Activated naive CD4-positive, alpha-beta T cell treated with anti-CD3 and anti-CD28 coated beads, Interleukin-2, amount 50 U/mL, for 16 hours (primary cell): ENCODE measurements at regions not wholly inside any gene's neighbourhood (a gene's known extent, or its start where the extent isn't known, plus 50 kb on each side); places are given as distances from the start of the nearest gene placed in this dataset.

Source experiments
- DNase-seq: peaks from one replicate; pipeline ENCODE4 v3.0.0-alpha.2; 2020

DNA sequence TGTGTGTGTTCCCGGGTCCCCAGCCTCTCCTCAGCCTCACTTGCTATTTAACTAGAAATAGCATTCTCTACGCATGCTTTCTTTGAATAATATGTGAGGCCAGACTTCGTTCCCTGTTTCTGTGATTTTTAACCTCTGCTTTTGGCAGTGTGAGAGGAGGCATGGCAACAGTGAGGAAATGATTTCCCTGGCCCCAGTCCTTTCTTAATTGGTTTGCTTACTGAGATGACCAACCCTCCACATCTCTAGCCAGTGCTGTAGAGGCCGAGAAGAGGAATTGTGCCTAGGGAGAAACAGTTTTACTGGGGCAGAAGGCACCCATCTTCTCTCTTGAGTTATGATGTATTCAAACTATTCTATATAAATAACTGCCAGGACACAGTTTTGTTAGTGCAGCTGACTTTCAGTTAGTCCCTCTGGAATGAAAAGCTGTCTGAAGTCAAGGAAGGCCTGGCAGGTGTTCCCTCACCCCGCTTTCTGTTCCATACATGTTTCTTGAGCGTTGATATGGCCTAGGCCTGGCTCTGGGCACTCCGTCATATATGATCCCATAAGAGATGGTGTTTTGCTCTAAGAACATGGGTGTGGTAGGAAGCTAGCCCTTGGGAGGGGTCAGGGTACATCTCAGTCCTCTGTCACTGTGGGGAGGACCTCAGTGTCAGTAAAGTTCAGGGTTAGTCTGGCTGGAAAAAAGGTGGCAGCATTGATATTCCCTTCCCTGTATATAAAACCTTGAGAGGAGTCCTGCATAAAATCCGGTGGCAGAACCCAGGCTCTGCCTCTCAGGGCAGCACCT lies 73.7 kb upstream of the NPAS1 start:
- no peak for DNase-seq

- no peak for DNase-seq
Observed at GRCh38 chr19:46946611-46947238, 72.9 kb upstream of the NPAS1 start.

DNA sequence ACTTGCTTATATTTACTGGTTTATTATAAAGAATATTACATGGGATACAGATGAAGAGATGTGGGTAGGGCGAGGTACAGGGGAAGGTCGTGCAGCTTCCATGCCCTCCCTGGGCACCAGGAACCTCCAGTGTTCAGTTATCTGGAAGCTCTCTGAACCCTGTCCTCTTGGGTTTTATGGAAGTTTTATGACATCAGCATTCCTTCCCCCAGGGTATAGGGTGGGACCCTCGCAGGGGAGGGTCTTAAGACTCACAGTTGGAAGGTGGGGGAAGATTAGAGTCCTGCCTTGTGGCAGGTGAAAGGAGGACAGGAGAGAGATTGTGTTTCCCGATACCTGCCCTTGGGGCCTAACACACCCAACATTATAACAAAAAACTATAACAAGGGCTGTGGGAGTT lies 71.8 kb upstream of the NPAS1 start:
- no peak for DNase-seq

GRCh38 chr19:46950526-46951170 lies 69.0 kb upstream of the NPAS1 start:
- no peak for DNase-seq

- DNase-seq: no peak
Observed at GRCh38 chr19:46951171-46951986, 68.3 kb upstream of the NPAS1 start.

DNA sequence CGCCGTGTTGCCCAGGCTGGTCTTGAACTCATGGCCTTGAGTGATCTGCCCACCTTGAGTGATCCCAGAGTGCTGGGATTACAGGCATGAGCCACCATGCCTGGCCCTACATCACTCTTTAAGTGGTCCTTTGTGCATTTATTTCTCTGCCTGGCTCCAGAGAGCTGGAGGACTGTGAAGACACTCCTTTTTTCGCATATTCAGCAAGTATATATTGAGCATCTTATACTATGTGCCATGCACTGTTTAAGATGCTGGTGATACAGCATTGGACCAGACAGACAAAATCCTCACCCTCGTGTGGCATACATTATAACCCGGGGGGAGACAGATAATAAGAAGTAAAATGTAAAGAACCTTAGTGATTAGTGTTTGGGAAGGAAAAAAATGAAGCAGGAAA lies 66.8 kb upstream of the NPAS1 start:
- no peak for DNase-seq

GRCh38 chr19:46953955-46954501 lies 65.6 kb upstream of the NPAS1 start:
- DNase-seq: no peak

DNA sequence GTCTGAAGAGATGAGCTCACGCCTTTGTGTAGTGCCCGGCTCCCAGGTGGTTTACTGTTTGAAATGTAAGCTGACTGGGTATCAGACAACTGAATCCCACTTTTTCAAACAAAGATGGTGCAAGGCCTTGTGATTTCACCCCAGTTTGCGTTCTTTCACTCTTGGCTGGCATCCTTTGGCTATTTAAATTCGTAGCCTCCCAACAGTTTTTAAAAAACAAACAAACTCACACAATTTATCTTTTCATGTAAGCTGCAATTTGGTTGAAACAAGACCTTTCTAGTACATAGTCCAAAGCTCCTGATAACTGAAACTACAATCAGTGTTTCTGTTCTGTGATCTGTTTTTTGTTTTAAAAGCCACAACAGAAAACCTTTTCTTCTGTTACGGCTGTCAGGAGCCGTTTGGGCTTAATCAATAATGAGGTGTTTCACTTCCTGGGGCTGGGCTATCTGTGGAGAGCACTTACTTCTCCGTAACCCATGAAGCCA lies 65.1 kb upstream of the NPAS1 start:
- no peak for DNase-seq

DNA sequence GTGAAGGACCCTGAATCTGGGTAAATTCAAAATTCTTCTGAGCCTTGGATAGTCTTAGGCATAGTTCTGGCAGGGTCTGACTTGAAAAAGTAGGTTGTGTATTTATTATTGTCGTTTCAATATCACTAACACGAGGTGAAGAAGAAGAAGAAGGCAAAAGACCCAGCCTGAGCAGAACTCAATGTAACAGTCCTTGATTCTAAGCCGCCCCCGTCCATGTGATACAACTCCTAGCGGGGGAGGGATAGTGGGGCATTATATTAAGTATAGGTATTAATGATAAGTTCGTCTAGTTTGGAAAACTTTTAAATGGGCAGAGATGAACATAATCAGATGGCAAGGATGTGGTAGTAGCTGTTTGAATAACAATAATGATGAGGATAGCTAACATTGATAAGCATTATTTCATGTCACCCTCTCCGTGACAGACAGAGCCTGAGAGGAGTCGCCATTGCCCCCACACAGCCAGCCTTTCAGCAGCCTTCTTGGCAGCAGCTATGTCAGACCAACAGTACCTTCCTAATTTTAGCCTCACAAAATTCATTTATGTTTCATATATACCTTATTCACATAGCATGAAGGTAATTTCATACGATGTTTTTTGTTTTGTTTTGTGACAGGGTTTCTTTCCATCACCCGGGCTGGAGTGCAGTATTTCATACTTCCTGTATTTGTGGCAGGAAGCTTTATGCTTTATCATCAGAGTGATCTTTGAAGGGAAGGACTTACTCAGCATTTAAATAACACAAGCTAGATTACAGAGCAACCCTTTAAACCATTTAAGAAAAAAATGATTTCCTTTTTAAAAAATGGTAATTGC lies 64.4 kb upstream of the NPAS1 start:
- DNase-seq: peak; percentile 15

- no peak for DNase-seq
Observed at GRCh38 chr19:46955813-46956371, 63.7 kb upstream of the NPAS1 start.

DNA sequence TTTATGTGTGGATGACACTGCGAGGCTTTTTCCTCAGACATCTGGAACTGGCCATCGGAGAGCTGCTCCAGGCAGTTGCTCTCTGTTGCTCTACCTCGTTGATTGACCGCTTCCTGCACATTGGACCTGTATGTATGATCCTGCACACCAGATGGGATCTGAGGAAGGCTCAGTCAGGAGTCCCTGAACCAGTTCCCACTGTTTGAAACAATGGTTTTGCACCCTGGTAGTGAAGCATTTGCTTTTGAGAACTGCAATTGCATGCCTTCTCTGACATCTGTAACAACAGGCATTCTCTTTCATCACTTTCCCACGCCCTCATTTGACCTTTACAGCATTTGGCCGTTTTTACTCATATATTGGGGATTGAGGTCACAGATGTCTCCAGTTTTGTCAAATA lies 61.1 kb upstream of the NPAS1 start:
- DNase-seq: no peak

DNA sequence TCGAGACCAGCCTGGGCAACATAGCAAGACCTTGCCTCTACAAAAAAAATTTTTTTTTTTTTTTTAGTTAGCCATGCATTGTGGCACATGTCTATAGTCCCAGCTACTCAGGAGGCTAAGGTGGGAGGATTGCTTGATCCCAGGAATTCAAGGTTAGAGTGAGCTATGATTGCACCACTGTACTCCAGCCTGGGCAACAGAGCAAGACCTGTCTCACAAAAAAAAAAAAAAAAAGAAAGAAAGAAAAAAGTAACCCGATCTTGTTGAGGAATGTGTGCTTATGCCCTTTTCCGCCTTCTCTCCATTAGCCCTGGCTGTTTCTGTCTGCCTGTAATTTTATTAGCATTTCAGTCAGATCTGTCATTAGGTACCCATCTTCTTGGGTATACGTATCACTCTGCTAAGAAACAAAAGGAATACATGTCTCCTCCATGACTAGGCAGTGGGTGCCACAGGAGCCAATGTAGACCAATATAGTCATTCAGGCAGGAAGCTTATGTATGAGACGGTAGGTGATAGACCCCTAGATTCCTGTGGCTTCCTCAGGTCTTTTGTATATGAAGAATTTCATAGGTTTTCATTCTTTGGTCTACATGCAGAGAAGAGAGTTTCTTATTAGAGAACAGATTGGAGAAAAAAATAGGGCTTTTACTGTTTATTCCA lies 59.6 kb upstream of the NPAS1 start:
- no peak for DNase-seq

DNA sequence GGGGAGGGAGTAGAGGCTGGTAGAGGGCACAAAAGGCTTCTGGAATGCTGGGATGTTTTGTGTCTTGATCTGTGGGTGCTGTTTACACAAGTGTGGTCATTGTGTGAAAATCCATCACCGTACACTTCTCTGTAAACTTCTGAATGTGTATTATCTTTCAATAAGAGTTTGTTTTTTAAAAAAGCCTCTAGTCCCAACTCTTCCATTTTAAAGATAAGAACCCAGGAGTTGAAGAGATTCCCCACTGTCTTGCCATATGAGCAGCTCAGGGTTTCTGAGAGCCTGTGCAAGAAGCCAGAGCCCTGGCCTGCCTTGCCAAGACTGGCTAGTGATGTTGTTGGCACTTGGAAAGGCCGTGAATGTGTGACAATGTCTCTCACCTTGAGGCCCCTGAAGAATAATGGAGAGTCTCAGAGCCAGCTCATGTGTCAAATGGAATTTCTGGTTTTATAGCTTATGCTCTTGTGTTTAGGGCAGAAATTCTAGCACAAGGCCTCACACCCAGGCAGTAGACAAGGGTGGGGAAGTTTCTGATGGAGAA lies 57.5 kb upstream of the NPAS1 start:
- no peak for DNase-seq

DNA sequence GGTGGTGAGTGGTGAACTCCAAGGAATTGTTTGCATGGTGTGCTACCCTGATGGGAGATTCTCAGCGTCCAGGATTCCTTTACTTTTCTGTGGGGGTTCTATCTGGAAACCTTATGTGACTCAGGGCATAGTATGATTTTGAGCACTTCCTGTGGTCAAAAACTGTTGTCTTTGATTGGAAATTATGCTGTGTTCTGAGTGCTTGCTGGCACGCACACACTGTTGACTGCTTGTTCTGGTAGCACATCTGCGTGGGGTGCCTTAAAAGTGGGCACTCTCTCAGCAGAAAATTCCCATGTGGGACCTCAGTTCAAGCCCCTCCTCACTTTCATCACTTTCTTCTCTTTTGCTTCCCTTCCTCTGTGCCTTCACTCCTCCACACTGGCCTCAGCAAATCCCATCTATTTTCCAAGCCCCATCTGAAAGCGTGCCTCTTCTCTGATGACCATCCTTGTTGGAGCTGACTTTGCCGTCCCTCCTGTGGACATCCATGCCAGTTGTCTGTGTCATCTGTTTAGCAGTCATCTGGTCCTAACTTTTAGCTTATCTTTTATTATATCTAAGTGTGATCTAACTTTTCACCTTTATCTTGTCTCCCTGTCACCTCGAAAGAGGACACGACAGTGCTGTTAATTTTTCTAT lies 56.4 kb upstream of the NPAS1 start:
- no peak for DNase-seq

DNA sequence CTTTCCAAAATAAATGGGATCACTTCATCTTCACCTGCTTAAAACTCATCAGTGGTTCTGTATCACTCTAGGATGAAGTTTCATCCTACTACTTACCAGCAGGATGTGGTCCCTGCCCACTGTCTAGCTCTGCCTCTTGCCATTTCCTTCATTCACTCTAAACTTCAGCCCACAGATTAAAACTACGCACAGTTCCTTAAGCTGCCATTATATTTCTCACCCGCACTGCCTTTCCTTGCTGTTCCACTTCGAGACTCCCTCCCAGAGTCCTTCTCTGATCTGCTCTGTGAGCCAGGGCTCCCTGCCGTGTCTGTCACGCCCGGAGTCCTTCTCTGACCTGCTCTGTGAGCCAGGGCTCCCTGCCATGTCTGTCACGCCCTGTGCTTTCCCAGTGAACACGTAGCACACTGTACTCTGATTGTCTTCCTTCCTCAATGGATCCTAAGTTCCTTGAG lies 52.0 kb upstream of the NPAS1 start:
- no peak for DNase-seq
